NB4 (cell line): ENCODE measurements at regions not wholly inside any gene's neighbourhood (a gene's known extent, or its start where the extent isn't known, plus 50 kb on each side); places are given as distances from the start of the nearest gene placed in this dataset.

Source experiments
- DNase-seq: peaks from one replicate; pipeline ENCODE4 v3.0.0; 2010; ENCODE audit warnings: low read depth
- H3K4me3 ChIP-seq: one replicate; pipeline ENCODE4 v1.5.1; 2011; ENCODE audit warnings: mild to moderate bottlenecking, low read depth, low read length, moderate library complexity
- CTCF ChIP-seq: IDR thresholded peaks from one replicate; pipeline ENCODE4 v1.5.1; 2012; ENCODE audit warnings: low read depth, low read length
- MAX ChIP-seq: IDR thresholded peaks from 2 replicates; pipeline ENCODE4 v1.6.1; 2011; ENCODE audit warnings: low read depth, low read length
- MYC ChIP-seq: IDR thresholded peaks from 2 replicates; pipeline ENCODE4 v1.6.1; 2011; ENCODE audit warnings: low read depth, low read length
- POLR2A ChIP-seq: IDR thresholded peaks from 2 replicates; pipeline ENCODE4 v1.6.1; 2011; ENCODE audit warnings: mild to moderate bottlenecking; ENCODE audit not compliant: insufficient read length; ENCODE audit errors: extremely low read depth

DNA sequence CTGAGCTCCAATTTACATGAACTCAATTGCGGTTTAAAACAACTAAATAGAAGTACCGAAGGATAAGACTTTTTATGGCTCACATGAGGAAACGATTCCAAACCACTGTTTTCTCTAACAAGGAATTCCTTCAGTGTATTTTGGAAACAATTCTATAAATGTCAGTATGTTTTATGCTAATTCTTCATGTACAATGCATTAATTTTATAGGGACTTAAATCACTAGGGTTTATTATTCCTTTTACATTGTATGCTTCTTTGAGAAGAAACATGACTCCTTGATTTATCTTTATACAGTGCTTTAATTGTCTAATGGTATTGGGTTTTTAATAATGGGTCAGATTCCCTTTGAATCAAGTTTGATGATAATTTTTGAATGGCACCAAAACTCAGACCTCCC is 566.8 kb downstream of the EPHA4 start:
- no peak for DNase-seq
- TF ChIP-seq CTCF: no peak
- no peak for TF ChIP-seq MYC
- TF ChIP-seq POLR2A: no peak
- no peak for TF ChIP-seq MAX
- no peak overlapping the region for H3K4me3 ChIP-seq

DNA sequence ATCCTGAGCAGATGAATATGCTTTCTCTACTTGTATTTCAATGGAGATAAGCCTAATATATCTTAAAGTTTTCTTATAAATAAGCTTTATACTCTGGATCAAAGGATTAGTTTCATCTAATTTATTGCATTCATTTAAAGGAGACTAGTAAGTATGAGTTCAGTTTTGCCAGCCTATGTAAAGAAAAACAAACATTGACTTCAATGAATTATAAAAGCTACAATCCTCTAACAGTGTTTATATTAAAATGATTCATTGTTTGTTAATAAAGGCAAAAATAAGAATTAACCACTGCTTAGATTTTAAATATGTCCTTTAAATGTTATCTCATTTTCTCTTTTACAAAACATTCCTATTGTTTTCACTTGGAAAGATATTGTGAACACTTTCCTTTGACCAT is 566.0 kb downstream of the EPHA4 start:
- DNase-seq: no peak
- H3K4me3 ChIP-seq: no peak overlapping the region
- TF ChIP-seq MAX (no peak), CTCF (no peak), POLR2A (no peak), MYC (no peak)

DNA sequence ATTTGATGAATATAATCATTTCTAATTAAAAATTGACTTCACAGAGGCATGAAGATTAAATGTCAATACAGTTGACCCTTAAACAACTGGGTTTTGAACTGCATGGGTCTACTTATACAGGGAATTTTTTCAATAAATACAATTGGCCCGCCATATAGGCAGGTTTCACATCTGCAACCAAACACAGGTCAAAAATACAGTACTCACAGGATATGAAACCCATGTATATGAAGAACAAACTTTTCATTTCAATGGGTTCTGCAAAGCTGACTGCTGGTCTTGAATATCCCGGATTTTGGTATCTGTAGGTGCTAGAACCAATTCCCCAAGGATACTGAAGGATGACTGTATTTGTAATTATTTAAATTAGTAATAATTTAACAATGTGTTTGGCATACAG is 555.6 kb downstream of the EPHA4 start:
- no peak overlapping the region for H3K4me3 ChIP-seq
- no peak for DNase-seq
- no peak for TF ChIP-seq CTCF
- no peak for TF ChIP-seq MAX
- no peak for TF ChIP-seq MYC
- TF ChIP-seq POLR2A: no peak

DNA sequence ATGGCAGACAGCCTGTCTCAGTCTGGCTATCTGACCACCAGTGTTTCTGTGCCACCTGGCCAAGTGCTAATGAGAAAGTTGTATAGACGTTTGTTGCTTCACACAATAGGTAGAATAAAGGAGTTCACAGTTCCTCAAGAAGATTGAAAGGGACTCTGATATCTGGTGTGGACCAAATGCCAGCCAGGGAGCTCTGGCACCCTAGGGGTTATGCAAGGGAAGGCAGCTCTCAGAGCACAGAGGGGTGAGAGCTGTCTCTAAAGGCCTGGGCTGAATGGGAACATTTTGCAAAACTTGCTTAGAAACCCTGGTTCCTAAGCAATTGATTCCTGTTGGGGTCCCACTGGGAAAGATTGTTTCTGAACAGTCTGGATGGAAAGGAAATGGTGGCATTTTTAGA is 553.8 kb downstream of the EPHA4 start:
- TF ChIP-seq POLR2A: no peak
- TF ChIP-seq MYC: no peak
- TF ChIP-seq CTCF: no peak
- no peak for TF ChIP-seq MAX
- no peak overlapping the region for H3K4me3 ChIP-seq
- no peak for DNase-seq

- no peak for TF ChIP-seq POLR2A
- TF ChIP-seq MYC: no peak
- TF ChIP-seq CTCF: no peak
- TF ChIP-seq MAX: no peak
- no peak overlapping the region for H3K4me3 ChIP-seq
- DNase-seq: no peak
These were observed 552.4 kb downstream of the EPHA4 start for GRCh38 chr2:221019668-221020067.

GRCh38 chr2:221022554-221022953 is 549.5 kb downstream of the EPHA4 start:
- TF ChIP-seq MAX (no peak), MYC (no peak), CTCF (no peak), POLR2A (no peak)
- DNase-seq: no peak
- H3K4me3 ChIP-seq: no peak overlapping the region
